ENCODE measurements at regions not wholly inside any gene's neighbourhood (a gene's known extent, or its start where the extent isn't known, plus 50 kb on each side); places are given as distances from the start of the nearest gene placed in this dataset.
A peak's percentile ranks its signal among the peaks of the same experiment; 100 is the strongest.
"Not testable (repeated sequence)": the region's sequence is repeated elsewhere in the genome, so short reads cannot be mapped to it uniquely, and the experiment has no call there.

DNA sequence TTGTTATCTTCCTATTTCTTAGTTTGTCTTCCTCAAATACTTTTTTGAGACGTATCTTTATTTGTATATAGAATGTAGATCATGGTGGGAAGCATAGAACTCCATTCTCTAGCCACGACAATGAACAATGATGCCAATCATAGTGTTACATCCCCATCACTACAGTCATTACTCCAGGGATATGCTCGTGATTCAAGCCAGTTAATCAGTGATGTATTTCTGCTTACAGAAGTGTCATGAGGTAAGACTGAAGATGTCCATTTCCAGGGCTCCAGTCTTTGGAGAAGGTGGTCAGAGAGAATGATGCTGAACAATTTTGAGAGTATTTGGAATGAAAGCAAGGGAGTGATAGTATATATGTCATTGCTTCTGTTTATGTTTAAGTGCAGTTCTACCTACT, 777.2 kb upstream of the TMEFF2 start:
- H3K4me3 ChIP-seq (ENCODE audit: severe bottlenecking), result no peak overlapping the region
- TF ChIP-seq, protein P1, sequence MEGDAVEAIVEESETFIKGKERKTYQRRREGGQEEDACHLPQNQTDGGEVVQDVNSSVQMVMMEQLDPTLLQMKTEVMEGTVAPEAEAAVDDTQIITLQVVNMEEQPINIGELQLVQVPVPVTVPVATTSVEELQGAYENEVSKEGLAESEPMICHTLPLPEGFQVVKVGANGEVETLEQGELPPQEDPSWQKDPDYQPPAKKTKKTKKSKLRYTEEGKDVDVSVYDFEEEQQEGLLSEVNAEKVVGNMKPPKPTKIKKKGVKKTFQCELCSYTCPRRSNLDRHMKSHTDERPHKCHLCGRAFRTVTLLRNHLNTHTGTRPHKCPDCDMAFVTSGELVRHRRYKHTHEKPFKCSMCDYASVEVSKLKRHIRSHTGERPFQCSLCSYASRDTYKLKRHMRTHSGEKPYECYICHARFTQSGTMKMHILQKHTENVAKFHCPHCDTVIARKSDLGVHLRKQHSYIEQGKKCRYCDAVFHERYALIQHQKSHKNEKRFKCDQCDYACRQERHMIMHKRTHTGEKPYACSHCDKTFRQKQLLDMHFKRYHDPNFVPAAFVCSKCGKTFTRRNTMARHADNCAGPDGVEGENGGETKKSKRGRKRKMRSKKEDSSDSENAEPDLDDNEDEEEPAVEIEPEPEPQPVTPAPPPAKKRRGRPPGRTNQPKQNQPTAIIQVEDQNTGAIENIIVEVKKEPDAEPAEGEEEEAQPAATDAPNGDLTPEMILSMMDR (IDR thresholded peaks at IDR 0.05; ENCODE audit: poor library complexity, severe bottlenecking), result no peak
- H3K4me1 ChIP-seq (ENCODE audit: insufficient read depth, poor library complexity, severe bottlenecking), result no peaks in the 10 kb centered on the region
- no peak overlapping the region for H3K27ac ChIP-seq (ENCODE audit: poor library complexity, severe bottlenecking)
- ATAC-seq (ENCODE audit: low read depth) (no peak), DNase-seq (ENCODE audit: low spot score) (no peak)
- no peaks in the 10 kb centered on the region for H3K36me3 ChIP-seq (ENCODE audit: low read depth)
- H3K27me3 ChIP-seq (ENCODE audit: insufficient read depth, poor library complexity, severe bottlenecking), result no peaks in the 10 kb centered on the region
- H3K9me3 ChIP-seq (ENCODE audit: severe bottlenecking), result no peaks in the 10 kb centered on the region

DNA sequence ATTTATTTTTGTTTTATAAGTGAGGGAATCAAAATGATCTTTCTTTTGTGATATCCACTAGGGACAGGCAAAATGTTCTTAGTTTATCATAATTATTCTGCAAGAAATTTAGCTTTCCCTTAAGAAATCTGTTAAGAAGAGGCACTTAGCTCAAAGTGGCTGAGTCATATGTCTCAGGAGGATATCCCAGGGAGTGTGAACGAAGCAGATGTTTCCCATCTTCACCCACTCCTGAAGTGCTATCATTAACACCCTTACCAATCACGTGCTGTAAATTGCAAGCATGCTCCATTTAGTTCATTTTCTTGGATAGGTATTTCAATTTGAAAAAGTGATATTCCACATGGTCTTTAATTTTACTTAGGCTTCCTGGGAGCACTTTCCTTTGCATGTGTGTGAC, 774.3 kb upstream of the TMEFF2 start:
- H3K27ac ChIP-seq (ENCODE audit: poor library complexity, severe bottlenecking), result no peak overlapping the region
- DNase-seq (ENCODE audit: low spot score) (no peak), ATAC-seq (ENCODE audit: low read depth) (no peak)
- no peaks in the 10 kb centered on the region for H3K9me3 ChIP-seq (ENCODE audit: severe bottlenecking)
- H3K36me3 ChIP-seq (ENCODE audit: low read depth), result no peaks in the 10 kb centered on the region
- TF ChIP-seq, protein P1 (IDR thresholded peaks at IDR 0.05; ENCODE audit: poor library complexity, severe bottlenecking), result no peak
- H3K4me3 ChIP-seq (ENCODE audit: severe bottlenecking), result no peak overlapping the region
- no peaks in the 10 kb centered on the region for H3K4me1 ChIP-seq (ENCODE audit: insufficient read depth, poor library complexity, severe bottlenecking)
- no peaks in the 10 kb centered on the region for H3K27me3 ChIP-seq (ENCODE audit: insufficient read depth, poor library complexity, severe bottlenecking)

- no peak for DNase-seq (ENCODE audit: low spot score)
These were observed 766.2 kb upstream of the TMEFF2 start for GRCh38 chr2:192960945-192961344.

GRCh38 chr2:192958615-192959014, 763.9 kb upstream of the TMEFF2 start:
- H3K4me3 ChIP-seq (ENCODE audit: severe bottlenecking), result not testable (repeated sequence)
- peaks cover 14% of the 10 kb centered on the region for H3K4me1 ChIP-seq (ENCODE audit: insufficient read depth, poor library complexity, severe bottlenecking)

More at GRCh38 chr2:192960945-192961344, 766.2 kb upstream of the TMEFF2 start:
- peak; percentile 51 for ATAC-seq (ENCODE audit: low read depth)
- Histone ChIP-seq H3K36me3 (ENCODE audit: low read depth) (no peaks in the 10 kb centered on the region), H3K27ac (ENCODE audit: poor library complexity, severe bottlenecking) (no peak overlapping the region), H3K9me3 (ENCODE audit: severe bottlenecking) (no peaks in the 10 kb centered on the region), H3K4me3 (ENCODE audit: severe bottlenecking) (no peak overlapping the region), H3K27me3 (ENCODE audit: insufficient read depth, poor library complexity, severe bottlenecking) (no peaks in the 10 kb centered on the region), H3K4me1 (ENCODE audit: insufficient read depth, poor library complexity, severe bottlenecking) (peaks cover 14% of the 10 kb centered on the region)
- TF ChIP-seq, protein P1 (IDR thresholded peaks at IDR 0.05; ENCODE audit: poor library complexity, severe bottlenecking), result no peak

GRCh38 chr2:192957425-192957824, 762.7 kb upstream of the TMEFF2 start:
- Histone ChIP-seq H3K4me3 (ENCODE audit: severe bottlenecking) (no peak overlapping the region), H3K36me3 (ENCODE audit: low read depth) (no peaks in the 10 kb centered on the region), H3K27ac (ENCODE audit: poor library complexity, severe bottlenecking) (peak overlapping the region; percentile 61), H3K9me3 (ENCODE audit: severe bottlenecking) (no peaks in the 10 kb centered on the region), H3K4me1 (ENCODE audit: insufficient read depth, poor library complexity, severe bottlenecking) (peaks cover 14% of the 10 kb centered on the region), H3K27me3 (ENCODE audit: insufficient read depth, poor library complexity, severe bottlenecking) (no peaks in the 10 kb centered on the region)
- TF ChIP-seq, protein P1 (IDR thresholded peaks at IDR 0.05; ENCODE audit: poor library complexity, severe bottlenecking), result no peak
- DNase-seq (ENCODE audit: low spot score) (peak; percentile 42), ATAC-seq (ENCODE audit: low read depth) (peak; percentile 91)

More at GRCh38 chr2:192958615-192959014, 763.9 kb upstream of the TMEFF2 start:
- DNase-seq (ENCODE audit: low spot score); H3K36me3 ChIP-seq (ENCODE audit: low read depth); ATAC-seq (ENCODE audit: low read depth); H3K27me3 ChIP-seq (ENCODE audit: insufficient read depth, poor library complexity, severe bottlenecking); H3K9me3 ChIP-seq (ENCODE audit: severe bottlenecking); H3K27ac ChIP-seq (ENCODE audit: poor library complexity, severe bottlenecking): not testable (repeated sequence)
